MG63 (cell line): ENCODE measurements at regions not wholly inside any gene's neighbourhood (a gene's known extent, or its start where the extent isn't known, plus 50 kb on each side); places are given as distances from the start of the nearest gene placed in this dataset.

Source experiments
- DNase-seq: peaks from one replicate; pipeline ENCODE4 v3.0.0-alpha.2; 2020
- H3K27me3 ChIP-seq: fragments of 250-450 bp; sonication (Bioruptor Pico); 2 replicates; pipeline ENCODE4 v1.5.1; 2020; ENCODE audit warnings: mild to moderate bottlenecking, moderate library complexity
- H3K36me3 ChIP-seq: fragments of 250-450 bp; sonication (Bioruptor Pico); 2 replicates; pipeline ENCODE4 v1.5.1; 2020; ENCODE audit warnings: mild to moderate bottlenecking, moderate library complexity
- H3K4me3 ChIP-seq: fragments of 250-450 bp; sonication (Bioruptor Pico); 2 replicates; pipeline ENCODE4 v1.5.1; 2020; ENCODE audit warnings: mild to moderate bottlenecking, moderate library complexity
- H3K9me3 ChIP-seq: fragments of 250-450 bp; sonication (Bioruptor Pico); 2 replicates; pipeline ENCODE4 v1.5.1; 2020; ENCODE audit warnings: mild to moderate bottlenecking, moderate library complexity

DNA sequence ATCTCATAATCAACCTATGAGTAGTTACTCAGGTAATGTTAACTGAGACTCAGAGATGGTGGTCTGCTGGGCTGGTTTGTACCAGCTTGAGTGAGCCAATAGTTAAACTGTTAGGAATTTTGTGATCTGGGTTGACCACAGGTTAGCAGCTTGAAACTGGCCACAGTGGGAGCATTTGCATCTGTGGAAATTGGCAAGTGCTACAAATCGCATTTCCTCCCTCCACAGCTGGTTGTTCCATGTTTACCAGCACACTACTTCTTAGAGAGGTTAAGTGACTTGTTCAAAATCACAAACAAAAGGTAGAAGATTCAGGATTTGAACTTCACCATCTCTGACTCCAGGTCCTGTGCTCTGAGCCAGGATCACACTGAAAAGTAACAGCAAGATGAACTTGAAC lies 446.9 kb upstream of the CLINT1 start:
- H3K4me3 ChIP-seq, result no peak overlapping the region
- H3K27me3 ChIP-seq, result no peaks in the 10 kb centered on the region; the same call in 1 of the 2 replicates
- no peaks in the 10 kb centered on the region for H3K9me3 ChIP-seq
- no peaks in the 10 kb centered on the region for H3K36me3 ChIP-seq
- DNase-seq, result no peak

DNA sequence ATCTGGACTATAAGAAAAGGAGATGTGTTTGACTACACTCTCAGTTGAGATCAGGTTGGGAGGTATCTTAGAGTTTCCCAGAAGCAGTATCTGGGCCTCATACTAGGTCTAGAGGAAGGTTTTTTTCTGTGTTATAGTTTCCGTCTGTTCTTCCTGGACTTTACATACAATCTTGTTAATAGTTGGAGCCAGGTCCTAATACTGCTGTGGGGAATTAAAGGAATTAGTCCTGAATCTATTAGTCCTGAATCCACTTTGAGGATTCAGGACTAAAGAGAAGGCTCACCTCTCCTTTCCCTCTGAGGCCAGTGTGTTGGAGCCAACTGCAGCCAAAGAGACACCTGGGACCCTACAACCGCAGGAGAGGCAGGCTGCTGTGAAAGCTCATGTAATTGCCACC lies 445.7 kb upstream of the CLINT1 start:
- Histone ChIP-seq H3K36me3 (no peaks in the 10 kb centered on the region), H3K9me3 (no peaks in the 10 kb centered on the region), H3K4me3 (no peak overlapping the region), H3K27me3 (no peaks in the 10 kb centered on the region; the same call in 1 of the 2 replicates)
- DNase-seq, result no peak

DNA sequence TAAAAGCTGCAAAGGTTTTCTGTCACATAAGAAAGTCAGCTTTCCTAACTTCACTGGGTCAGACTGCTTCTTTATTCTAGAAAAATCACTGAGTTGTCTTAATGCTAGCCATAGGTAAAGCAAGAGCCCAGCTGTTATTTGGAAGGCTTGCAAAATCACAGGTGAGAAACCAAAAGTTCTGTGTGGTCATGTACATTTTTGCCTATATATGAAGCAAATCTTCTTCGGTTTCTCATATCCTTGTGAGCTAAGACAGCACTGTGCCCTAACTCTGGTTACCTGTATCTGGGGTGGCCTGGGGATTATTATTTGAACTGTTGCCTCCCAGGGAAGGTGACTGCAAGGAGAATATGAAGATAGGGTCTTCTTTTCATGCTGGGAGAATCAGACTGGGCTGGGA lies 444.9 kb upstream of the CLINT1 start:
- H3K4me3 ChIP-seq, result no peak overlapping the region
- no peaks in the 10 kb centered on the region for H3K36me3 ChIP-seq
- DNase-seq, result no peak
- no peaks in the 10 kb centered on the region for H3K9me3 ChIP-seq
- H3K27me3 ChIP-seq, result no peaks in the 10 kb centered on the region; the same call in 1 of the 2 replicates

DNA sequence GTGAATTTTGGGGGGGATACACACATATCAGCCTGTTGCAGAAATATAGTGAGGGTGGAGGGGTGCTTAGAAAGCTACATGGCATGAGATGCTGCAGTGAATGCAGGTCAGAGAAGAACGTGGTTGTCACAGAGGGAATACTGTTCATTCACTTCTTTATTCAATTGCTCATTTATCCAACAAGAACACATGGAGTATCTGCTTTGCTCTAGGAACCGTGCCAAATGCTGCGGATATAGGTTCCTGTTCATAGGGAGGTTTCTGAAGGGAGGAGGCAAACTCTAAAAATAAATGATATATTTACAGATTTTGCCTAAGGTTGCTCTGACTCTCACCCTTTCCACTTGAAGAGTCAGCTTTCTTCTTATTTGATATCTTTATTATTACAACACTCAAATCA lies 444.3 kb upstream of the CLINT1 start:
- Histone ChIP-seq H3K9me3 (no peaks in the 10 kb centered on the region), H3K36me3 (no peaks in the 10 kb centered on the region), H3K4me3 (no peak overlapping the region), H3K27me3 (no peaks in the 10 kb centered on the region; the same call in 1 of the 2 replicates)
- no peak for DNase-seq

DNA sequence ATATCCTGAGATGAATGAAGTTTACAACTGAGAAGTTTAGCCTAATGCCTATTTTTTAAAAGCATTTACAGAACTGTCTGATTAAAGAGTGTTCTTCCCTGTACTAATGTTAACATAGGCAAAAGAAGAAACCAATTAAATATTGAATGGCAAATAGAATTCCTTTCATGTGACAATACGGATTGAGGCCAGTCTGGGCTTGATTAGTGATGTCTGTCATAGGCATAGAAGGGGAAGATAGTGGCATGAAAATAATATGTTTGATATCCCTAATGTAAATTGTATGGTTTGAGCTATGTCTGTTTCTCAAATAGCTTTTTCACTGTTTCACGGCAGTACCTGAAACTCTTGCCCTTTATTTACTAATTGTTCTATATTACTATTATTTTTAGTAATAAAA lies 443.1 kb upstream of the CLINT1 start:
- H3K4me3 ChIP-seq, result no peak overlapping the region
- H3K36me3 ChIP-seq, result no peaks in the 10 kb centered on the region
- DNase-seq, result no peak
- H3K27me3 ChIP-seq, result no peaks in the 10 kb centered on the region; the same call in 1 of the 2 replicates
- H3K9me3 ChIP-seq, result peaks cover 6% of the 10 kb centered on the region

DNA sequence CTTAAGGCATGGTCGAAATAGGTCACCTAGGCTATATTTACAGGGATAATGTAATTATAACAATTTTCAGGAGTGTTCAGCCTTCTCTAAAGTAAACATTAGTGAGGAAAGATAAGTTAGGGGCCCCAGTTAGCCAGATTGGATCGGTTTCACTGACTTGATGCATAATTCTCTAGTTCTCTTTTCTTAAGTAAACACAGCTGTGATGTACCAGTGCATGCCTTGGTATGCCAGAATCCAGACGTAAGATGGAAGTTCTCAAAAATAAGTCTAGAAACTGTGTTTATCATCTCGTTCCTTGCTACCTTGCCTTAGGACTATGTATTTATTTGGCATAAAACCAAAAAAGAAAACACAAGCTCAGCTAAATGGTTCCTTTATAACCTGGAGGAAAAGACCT lies 442.2 kb upstream of the CLINT1 start:
- H3K9me3 ChIP-seq, result peaks cover 13% of the 10 kb centered on the region
- H3K4me3 ChIP-seq, result no peak overlapping the region
- no peaks in the 10 kb centered on the region for H3K36me3 ChIP-seq
- no peaks in the 10 kb centered on the region for H3K27me3 ChIP-seq
- no peak for DNase-seq

DNA sequence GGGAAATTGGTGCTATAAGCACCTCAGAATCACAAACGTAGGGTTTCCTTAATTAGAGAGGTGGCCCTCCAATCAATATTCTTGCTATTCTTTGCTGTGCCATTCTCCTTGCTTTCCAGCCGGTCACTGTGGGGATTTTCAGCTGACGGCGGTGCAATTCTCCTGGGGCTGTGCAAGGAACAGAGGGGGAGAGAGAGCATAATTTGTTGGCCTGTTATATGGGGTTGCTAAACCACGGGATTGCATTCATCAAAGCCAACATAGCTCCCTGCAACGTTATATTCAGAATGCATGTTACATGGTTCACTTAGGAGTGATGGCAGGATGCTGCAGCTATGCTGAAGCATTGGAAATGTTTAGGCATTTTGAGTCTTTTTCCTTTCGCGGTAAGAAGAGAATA lies 441.3 kb upstream of the CLINT1 start:
- Histone ChIP-seq H3K36me3 (no peaks in the 10 kb centered on the region), H3K27me3 (no peaks in the 10 kb centered on the region), H3K9me3 (peaks cover 14% of the 10 kb centered on the region), H3K4me3 (no peak overlapping the region)
- no peak for DNase-seq

DNA sequence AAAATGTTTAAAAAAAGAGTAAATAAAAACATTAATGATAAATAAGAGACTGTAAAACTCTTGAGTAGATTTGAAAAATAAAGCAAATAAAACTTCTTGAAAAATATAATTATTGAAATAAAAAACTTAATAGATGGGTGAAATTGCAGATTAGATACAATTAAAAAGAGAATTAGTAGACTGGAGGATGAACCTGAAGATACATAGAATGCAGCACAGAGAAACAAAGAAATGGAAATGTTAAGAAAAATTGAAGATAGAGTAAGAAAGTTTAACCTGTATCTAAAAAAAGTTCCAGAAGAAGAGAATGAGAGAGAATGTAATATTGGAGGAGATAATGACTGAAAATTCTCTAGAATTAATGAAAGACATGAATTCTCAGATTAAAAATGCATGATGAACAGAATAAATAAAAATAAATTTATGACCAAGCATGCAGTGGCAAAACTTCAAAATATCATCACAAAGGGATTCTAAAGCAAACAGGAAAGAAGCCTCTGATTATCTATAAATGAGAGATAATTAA lies 438.1 kb upstream of the CLINT1 start:
- H3K9me3 ChIP-seq, result peaks cover 20% of the 10 kb centered on the region
- no peaks in the 10 kb centered on the region for H3K27me3 ChIP-seq
- DNase-seq, result no peak
- no peaks in the 10 kb centered on the region for H3K36me3 ChIP-seq
- H3K4me3 ChIP-seq, result no peak overlapping the region

DNA sequence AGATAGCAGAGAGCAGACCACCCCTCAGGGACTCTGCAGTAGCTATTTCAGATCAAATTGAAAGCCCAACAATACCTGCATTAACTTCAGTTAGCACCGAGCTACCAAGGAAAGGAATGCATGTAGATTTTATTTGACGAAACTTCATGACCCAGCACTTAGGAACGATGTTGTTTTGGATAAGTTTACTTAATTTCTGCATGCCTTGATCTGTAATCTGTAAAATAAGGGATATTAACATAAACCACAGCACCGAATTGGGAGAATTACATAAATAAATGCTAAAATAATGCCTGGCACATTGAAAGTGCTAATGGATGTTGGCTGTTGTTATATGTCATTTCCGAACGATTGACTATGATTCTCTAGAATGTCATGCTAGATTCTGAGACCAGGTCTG lies 435.8 kb upstream of the CLINT1 start:
- no peaks in the 10 kb centered on the region for H3K27me3 ChIP-seq
- no peak overlapping the region for H3K4me3 ChIP-seq
- no peak for DNase-seq
- H3K9me3 ChIP-seq, result peaks cover 20% of the 10 kb centered on the region
- H3K36me3 ChIP-seq, result no peaks in the 10 kb centered on the region

DNA sequence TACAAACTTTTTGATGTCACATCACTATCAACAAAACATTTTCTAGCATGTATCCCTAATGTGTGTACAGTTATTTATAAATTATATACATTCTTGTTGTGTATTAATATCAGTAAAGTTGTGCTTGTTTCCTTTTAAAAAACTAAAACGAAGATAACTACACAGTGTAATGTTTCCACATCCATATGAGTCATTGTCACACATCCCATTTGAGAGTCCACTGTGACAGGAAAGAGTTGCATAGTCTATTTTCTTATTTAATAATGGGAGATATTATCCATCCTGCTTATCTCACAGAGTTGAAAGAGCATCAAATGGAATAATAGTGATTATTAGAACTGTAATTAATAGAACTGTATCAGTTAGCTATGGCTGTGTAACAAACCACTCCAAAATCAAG lies 434.0 kb upstream of the CLINT1 start:
- no peak overlapping the region for H3K4me3 ChIP-seq
- H3K36me3 ChIP-seq, result no peaks in the 10 kb centered on the region
- no peak for DNase-seq
- no peaks in the 10 kb centered on the region for H3K27me3 ChIP-seq
- peaks cover 20% of the 10 kb centered on the region for H3K9me3 ChIP-seq

DNA sequence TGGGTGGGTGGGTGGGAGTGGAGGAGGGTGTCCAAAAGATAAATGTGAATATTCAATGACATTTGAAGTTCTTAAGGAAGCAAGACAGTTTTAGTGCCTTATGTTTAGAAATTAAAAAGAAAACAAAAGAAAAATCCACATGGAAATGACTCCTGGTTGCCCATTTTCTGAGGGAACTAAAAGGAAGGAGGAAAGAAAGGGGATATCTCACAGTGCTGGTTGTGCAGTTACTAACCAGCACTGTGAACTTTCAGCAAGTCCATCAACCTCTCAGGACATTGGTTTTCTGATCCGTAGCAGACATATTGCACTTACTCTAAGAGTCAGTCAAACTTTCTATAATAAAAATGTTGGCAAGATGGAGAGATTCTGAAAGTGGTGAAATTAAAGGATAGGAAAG lies 431.0 kb upstream of the CLINT1 start:
- H3K36me3 ChIP-seq, result no peaks in the 10 kb centered on the region
- no peak overlapping the region for H3K4me3 ChIP-seq
- no peak for DNase-seq
- H3K9me3 ChIP-seq, result peaks cover 7% of the 10 kb centered on the region
- H3K27me3 ChIP-seq, result no peaks in the 10 kb centered on the region

DNA sequence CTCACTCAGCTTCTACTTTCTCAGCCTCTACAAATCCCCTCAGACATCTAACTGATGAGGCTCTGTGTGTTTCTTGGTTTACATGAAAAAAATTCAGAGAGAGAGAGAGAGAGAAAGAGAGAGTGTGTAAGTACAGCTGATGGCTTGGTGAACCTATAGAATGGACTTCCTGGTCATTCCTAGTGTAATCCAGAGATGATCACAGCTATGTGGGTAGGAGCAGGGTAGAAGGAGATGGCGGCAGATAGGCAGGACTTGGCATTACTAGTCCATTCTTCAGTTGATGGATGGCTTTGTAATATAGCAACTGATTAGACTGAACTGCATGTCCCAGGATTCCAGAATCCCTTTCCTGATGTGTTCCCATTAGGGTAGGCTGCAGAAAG lies 429.3 kb upstream of the CLINT1 start:
- Histone ChIP-seq H3K27me3 (no peaks in the 10 kb centered on the region), H3K4me3 (no peak overlapping the region), H3K9me3 (peaks cover 6% of the 10 kb centered on the region), H3K36me3 (no peaks in the 10 kb centered on the region)
- DNase-seq, result no peak

DNA sequence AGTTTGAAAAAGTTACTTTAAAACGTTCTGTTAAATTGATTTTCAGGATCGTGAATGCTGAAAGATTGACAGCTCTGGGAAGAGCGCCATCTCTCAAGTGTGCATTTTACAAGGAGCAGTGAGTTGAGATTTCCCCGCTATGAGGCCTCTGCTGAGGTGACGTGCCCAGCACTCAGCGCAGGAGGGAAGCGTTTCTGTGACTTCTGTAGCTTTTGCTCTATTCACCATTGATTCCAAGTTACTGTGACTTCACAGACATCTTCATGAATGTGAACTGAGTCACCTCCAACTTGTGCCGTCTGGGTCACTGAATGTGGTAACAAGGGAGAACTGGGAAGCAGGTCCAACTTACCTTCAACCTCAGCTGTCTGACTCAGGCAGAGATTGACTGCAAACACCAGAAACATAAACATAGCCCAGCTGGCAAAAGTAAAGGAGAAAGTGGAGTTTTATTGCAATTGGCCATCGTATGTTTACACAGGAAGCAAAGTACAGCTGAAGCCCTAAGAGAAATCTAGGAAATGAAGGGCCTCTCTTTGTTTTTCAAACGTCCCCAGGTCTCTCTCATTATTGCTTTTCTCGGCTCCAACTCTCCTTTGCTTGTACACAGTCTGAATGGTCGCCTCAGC lies 428.8 kb upstream of the CLINT1 start:
- DNase-seq, result peak; percentile 68
- H3K4me3 ChIP-seq, result no peak overlapping the region
- H3K36me3 ChIP-seq, result no peaks in the 10 kb centered on the region
- peaks cover under 1% of the 10 kb centered on the region for H3K9me3 ChIP-seq
- no peaks in the 10 kb centered on the region for H3K27me3 ChIP-seq

DNA sequence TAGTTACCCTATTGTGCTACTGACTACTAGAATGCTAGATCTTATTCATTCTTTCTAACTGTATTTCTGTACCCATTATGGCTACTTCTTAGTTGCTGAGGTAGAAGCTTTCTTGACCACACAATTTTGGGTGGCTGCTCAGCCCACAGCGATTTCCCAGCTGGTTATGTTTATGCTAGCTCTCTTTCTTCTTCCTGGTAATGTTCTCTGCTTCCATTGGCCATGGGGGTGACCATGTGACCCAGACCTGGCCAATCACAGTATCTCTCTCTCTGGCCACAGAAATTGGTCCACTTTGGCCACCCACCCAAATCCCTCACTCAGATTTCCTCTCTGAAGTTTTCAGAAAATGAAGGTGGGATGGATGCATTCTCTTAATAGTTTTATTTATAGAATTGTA lies 427.9 kb upstream of the CLINT1 start:
- H3K27me3 ChIP-seq, result no peaks in the 10 kb centered on the region

DNA sequence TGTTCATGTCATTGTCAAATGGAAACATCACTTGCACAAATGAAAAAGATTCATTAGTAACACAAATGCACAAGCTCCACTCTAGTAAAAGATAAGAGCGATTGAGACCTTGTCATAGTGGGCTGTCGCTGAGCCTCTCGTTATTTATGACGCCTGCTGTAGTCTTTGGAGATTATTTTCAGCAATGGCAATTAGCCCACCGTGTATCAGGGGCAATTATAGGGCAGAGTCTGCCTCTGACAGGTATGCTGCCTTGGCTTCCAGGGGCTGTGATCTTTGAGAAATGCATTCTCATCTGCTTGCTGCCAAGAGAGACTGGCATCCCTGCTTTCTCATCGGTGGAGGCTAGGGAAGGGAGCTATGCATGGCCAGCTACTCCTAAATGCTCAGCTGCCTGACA lies 426.8 kb upstream of the CLINT1 start:
- no peak for DNase-seq
- no peaks in the 10 kb centered on the region for H3K27me3 ChIP-seq
- no peak overlapping the region for H3K4me3 ChIP-seq
- no peaks in the 10 kb centered on the region for H3K36me3 ChIP-seq
- peaks cover 4% of the 10 kb centered on the region for H3K9me3 ChIP-seq

More for the DNA sequence above, 427.9 kb upstream of the CLINT1 start:
- Histone ChIP-seq H3K9me3 (no peaks in the 10 kb centered on the region), H3K4me3 (no peak overlapping the region), H3K36me3 (no peaks in the 10 kb centered on the region)
- peak; percentile 16 for DNase-seq

DNA sequence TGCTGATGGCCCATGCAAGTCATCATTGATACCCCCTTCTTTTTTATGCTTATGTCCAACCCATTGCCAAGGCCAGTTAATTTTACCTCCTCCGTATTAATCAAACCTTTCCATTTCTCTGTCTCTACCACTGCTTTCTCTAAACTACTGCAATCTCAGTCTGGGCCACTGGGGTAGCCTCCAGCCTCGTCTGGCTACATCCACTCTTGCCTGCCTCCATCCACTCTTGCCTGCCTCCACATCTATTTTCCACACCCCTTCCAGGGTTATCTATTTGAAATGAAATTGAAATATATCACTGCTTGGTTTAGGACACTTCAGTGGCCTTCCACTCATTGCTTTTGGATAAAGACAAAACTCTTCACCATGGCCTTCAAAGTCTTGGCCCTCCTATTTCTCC lies 425.3 kb upstream of the CLINT1 start:
- Histone ChIP-seq H3K36me3 (no peaks in the 10 kb centered on the region), H3K4me3 (no peak overlapping the region), H3K27me3 (no peaks in the 10 kb centered on the region), H3K9me3 (peaks cover 5% of the 10 kb centered on the region)
- DNase-seq, result no peak

DNA sequence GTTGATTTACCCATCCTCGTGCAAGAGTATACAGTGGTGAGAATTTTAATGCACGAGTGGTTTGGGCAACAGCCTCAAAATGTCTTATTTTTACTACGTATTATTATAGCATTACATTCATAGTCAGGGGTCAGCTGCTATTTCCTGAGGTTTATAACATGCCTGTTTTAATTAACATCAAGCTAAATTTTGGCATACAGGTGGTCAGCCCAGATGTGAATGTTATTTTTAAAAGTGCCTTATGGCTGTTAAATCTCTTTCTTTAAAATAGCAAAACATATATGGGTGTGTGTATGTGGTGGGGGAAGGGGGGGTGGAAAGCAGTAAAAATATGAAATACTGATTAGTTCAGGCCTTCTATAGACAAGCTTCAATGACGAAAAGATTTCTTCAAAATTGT lies 424.5 kb upstream of the CLINT1 start:
- DNase-seq, result no peak
- no peak overlapping the region for H3K4me3 ChIP-seq
- no peaks in the 10 kb centered on the region for H3K36me3 ChIP-seq
- H3K27me3 ChIP-seq, result no peaks in the 10 kb centered on the region
- H3K9me3 ChIP-seq, result peaks cover 5% of the 10 kb centered on the region

DNA sequence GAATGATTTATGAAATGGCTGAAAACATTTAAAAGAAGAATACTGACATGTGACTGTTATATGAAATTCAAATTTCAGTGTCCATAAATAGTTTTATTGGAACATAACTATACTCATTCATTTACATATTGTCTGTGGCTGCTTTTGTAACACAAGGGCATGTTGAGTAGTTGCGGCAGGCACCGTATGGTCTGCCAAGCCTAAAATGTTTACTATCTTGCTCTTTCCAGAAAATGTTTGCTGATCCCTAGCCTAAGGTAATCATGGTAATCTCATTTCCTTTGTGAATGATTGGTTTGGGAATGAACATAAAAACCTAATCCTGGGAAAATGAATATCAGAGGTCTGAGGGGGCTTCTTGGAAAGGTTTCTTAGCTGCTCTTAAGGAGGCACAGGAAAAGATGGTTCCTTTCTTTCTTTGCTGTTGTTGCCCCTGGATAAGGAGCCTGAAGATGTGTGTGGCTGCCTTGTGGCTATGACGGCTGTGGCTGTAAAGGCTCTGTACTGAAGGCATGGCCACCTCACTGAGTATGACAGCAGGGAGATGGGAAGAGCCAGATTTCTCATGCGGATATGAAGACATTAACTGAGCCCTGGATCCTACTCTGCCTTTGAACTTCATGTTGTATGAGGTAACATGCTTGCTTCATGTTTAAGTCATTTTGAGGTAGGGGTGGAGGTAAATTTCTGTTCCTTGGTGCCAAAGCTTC lies 419.4 kb upstream of the CLINT1 start:
- no peaks in the 10 kb centered on the region; the same call in none of the 2 replicates for H3K27me3 ChIP-seq
- H3K9me3 ChIP-seq, result peaks cover 5% of the 10 kb centered on the region
- no peak overlapping the region for H3K4me3 ChIP-seq
- H3K36me3 ChIP-seq, result no peaks in the 10 kb centered on the region
- no peak for DNase-seq
